Fibroblast of skin of abdomen (primary cell): ENCODE measurements at regions not wholly inside any gene's neighbourhood (a gene's known extent, or its start where the extent isn't known, plus 50 kb on each side); places are given as distances from the start of the nearest gene placed in this dataset.

Source experiments
- DNase-seq: peaks from one replicate; pipeline ENCODE4 v3.0.0-alpha.2; 2013

DNA sequence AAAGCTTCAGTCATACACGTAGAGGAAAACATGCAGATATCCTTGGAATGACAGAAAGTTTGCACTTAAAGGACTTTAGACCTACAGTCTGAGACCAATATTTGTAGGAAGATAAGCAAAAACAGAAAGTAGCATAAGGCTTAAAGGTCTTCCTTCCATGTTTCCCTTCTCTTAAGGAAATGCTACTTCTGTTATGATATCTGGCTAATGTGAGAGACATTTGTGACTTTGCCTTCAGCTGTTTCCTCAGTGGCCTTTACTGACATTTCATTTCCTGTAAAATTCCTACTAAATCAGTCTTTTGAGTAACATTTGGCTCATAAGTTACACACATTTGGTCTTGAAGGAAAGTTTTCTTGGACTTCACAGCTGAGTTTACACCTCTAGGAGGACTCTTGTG, 713.4 kb downstream of the TBC1D32 start:
- no peak for DNase-seq

DNA sequence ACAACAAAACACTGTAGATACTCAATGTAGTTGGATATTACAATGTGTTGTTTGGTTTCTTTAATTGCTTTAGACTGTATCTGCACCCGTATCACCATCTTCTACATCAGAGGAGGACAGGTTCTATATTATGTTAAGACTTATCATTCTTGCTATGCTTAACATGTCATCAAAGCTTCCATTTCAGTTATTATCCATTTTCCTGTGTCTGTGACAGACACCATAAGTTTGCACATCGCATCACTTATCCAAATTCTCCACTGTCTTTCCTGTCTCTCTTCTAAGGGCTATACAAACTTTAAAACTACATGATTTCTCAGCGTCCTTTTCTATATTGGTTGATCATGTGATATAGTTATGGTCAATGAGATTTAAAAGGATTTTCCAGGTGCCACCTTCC, 719.0 kb downstream of the TBC1D32 start:
- DNase-seq, result no peak

DNA sequence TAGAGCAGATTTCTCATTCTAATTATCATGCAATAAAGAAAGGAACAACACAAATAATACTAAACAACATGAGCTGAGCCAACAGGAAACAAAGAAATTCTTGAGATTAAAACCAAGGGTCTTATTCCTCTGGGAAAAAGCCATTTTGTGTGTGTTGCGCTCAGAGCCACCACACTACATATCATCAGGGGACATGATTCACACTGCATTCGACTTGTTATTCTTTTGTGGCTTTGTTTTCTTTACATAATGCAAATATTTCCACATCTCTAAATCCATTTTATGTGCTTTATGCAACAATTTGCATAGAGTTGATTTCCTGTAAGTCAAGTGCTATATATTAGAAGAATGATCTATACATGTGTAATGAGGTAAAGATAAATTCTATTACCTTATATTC, 719.6 kb downstream of the TBC1D32 start:
- no peak for DNase-seq

DNA sequence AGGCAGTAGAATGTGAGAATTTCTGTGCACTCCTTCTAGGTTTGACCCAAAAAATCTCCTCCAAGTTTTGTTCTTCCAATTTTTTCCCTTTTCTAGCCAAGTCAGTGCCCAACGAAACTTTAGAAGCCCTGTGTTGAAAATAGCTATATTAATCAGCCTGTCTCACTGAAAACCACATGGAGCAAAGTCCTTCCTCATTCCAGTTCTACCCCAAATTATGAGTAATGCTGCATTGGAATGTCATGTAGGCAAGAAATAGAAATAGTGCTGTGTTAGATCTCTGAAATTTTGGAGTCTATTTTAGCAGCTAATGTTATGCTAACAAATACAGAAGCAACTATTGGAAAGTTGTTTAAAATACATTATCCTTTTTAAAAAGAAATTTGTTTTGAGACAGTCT, 725.5 kb downstream of the TBC1D32 start:
- DNase-seq, result peak; percentile 75

DNA sequence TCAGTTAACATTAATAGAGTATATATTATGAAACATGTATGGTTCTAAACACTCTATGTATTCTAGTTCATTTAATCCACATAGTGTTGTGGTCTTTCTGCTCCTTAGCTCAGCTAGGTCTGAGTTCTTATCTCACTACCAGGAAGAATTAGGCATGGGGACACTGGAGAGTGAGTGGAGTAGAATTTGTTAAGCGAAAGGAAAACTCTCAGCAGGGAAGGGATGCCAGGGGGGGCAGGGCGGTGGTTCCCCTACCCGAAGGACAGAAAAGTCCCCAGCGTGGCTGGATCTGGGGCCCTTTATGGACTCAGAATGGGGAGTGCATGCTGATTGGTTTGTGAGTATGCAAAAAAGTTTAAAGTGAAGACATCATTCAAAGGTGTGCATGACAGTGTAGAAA, 727.5 kb downstream of the TBC1D32 start:
- no peak for DNase-seq

DNA sequence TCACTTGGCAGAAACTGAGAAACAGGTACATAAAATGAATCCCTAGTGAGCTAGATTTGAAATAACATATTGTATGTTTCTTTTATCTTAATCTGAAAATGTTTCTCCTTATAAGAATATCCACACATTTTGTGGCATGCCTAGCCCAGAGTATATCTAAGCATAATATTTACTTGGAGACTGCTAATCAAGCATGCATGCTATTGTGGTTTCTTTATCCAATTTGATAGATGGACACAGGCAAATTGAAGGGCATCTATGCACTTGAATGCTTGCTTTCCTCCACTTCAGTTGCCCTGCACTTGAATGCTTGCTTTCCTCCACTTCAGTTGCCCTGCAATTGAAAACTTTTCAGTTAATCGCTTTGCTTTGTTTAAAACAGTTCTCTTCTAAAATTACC, 729.8 kb downstream of the TBC1D32 start:
- no peak for DNase-seq

DNA sequence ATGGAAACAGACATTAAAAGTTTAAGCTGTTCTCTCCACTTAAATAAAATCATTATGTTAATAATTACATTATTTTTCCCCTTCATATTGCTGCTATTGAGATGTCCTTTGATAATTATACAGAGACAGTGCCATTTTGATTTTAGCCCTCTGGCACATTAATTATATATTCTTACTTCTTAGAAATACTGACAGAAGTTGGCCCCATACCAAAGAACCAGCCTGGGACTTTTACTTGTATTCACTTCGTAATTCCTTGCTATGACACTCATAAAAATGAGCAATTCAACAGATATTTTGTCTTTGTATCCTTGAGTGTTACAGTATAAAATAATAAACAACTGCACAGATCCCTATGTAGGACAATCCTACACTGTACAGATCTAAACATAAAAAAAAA, 743.7 kb downstream of the TBC1D32 start:
- no peak for DNase-seq

DNA sequence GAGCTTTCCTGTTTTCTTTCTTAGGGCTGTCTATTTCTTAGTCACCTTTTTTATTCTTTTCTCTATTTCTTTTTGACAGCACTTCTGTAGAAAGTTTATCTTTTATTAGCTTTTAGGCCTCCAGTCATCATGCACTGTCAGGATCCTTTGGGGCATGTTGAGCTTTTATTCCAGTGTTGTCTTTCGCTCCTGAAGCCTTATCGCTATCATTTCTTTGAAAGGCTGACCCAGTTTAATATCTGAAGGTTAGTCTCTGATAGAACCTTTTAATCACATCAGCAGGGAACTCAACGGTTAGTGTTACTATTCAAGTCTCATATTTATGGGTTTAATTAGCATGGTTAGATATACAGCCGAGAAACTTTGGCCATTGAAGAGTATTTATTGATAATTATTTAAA, 745.9 kb downstream of the TBC1D32 start:
- DNase-seq, result no peak

DNA sequence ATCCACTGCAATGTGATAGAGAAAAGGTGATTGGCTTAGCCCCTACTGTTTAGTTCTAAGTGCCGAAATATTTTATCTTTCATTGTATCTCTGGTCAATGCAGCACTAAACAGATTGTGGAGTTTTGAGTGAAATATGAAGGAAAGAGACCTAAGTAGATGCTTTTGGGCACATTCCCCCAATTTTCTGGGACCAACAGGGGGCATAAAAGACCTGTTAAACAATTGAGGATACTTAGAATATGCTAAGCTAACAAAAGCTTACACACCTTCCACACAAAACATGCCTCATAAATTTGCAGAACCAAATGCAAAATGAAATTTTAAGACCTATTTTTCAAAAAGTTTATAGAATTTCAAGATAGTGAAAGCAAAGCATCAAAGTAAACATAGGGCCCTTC, 746.9 kb downstream of the TBC1D32 start:
- DNase-seq, result no peak

DNA sequence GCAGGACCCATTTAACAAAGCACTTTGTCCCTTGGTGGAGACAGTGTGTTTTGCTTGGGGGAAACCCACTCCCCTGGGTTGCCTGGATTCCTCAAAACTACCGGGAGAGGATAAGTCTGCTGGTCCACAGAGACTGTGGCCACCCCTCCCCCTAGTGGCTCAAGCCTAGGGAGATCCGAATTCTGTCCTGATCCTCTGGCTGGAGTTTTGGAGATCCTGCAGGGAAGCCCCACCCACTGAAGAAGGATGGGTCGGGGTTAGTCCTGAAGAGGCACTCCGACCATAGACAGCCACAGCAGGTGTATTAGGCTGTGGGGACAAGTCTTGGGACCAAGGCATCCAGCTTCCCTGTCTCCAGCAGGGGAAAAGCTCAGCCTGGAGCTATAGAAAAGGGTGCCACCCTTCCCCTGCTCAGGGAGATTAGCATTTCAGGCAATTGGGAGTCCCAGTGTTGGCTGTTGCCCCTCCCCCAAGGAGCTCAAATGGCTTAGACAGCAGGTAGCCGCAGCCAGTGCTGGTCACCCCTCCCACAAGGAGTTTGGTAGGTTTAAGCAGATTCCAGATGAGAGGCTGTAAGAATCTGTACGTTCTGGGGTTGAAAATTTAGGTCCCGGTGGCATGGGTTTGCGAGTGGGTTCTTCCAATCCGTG, 750.0 kb downstream of the TBC1D32 start:
- no peak for DNase-seq

DNA sequence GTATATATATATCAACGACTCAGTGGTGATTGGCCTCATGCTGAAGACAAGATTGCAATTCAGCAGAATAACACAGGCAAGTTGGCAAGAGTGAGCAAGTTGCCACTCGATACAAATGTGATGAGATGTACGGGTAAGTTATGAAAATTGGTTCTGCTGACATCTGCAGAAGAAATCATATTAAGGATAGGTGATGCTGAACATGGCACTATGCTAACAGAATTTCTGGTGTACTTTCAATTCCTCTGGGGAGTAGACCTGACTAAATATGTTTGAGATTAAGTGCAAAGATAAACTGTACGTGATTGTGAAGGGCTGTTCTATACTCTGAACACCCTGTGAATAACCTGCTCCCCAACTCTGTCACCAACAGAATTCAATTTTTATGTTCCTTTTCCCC, 758.2 kb downstream of the TBC1D32 start:
- DNase-seq, result no peak

DNA sequence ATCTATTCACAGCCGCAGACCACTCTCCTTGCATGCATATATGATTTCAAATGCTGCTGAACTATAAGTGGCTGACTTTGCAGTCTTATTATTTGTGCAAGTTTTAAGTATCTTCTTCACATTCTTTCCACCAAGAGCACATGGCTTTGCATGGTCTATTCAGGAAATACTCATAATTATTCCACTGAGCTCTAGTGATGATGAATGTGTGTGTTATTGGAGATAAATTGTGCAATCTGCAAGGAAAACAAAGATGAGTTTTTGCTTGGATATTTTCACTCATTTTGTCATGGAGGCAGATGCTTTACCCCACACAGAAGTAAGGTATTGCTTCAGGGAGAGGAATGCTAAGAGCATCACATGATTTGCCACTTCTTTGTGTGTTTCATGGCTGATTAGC, 764.6 kb downstream of the TBC1D32 start:
- DNase-seq, result peak; percentile 13

DNA sequence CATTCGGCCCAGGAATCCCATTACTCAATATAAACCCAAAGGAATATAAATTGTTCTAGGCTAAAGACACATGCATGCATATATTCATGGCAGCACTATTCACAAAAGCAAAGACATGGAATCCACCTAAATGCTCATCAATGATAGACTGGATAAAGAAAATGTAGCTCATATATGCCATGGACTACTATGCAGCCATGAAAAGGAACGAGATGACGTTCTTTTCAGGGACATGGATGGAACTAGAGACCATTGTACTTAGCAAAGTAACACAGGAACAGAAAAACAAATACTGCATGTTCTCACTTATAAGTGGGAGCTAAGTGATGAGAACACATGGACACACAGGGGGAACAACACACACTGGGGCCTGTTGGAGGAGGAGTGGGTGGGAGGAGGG, 769.5 kb downstream of the TBC1D32 start:
- DNase-seq, result no peak

DNA sequence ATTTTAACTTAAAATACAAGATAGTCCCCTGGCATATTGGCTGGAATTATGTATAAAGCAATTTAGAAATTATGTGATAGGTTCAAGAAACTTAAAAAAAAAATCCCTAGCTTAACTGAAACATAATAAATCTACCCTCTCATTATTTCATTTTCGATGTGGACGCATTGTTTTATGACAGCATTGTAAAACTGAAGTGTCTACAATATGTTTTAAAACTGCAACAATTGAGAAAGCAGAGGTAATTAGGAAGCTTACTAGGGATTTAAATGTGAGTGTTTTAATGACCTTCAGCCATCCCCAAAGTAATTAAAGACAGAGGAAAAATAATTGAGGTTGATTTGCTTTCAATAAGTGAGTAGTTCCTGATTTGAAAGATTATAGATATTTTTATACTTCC, 776.0 kb downstream of the TBC1D32 start:
- no peak for DNase-seq

DNA sequence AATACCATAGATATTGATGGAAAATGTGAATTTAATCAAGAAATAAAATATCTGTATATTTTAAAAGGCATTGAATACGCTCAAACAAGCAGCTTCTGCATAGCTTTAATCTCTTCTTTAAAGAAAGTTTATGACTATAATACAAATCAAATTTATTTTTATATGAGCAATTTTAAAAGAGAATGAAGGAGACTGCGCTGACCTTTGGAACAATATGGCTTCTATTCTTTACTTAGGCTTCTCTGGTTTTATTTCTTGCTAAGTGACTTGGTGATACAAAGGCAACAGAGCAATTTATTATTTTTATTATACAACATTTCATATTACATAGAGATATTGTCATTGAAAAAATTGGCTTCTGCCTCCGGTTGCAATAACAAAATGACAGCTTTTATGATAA, 776.7 kb downstream of the TBC1D32 start:
- DNase-seq, result no peak

DNA sequence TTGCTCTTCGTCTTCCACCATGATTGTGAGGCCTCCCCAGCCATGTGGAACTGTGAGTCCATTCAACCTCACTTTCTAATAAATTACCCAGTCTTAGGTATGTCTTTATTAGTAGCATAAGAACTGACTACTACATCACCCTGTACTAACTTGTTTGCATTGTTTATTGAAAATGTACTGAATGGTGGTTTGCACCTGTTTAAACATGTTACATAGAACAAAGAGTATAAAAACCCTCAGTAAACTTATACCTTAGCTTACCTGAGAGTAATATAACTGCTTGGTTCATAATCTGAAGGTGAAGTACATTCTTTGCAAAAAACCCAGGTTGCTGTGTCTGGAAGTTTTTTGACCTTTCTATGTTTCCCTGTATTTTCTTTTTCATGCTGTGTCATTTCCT, 777.8 kb downstream of the TBC1D32 start:
- no peak for DNase-seq

DNA sequence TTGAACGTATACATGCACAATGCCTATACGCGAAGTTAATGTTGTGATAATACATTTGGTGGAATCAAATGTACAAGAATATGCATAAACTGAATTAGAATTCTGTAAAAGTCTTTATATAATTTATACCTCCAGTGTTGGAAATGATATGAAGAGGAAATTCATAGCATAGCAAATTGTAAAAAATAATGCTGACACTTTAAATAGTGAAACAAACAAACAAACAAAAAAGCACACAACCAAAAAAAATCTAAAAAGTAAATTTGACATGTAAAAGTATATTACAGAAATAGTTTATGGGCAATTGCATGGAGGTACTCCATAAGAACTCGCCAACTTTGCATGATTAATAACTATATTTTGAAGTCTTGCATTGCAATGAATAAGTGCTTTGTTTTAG, 780.9 kb downstream of the TBC1D32 start:
- no peak for DNase-seq

DNA sequence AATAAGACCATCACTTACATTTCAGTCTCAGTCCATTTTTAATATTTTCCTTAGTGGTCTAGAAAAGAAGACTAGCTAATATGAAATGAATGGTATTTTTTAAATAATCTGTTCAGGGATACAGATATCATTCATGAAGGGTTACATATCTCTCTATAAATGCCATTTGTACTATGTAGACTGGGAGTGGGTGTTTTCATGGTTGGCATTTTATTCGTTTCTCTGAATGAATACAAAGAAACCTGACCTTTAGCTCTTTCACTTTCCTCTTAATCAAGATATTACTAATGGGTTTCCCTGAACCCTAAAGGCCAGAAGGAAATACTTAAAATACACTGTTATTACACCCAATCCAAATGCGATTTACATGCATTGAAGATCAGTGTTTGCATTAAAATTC, 788.9 kb downstream of the TBC1D32 start:
- no peak for DNase-seq

DNA sequence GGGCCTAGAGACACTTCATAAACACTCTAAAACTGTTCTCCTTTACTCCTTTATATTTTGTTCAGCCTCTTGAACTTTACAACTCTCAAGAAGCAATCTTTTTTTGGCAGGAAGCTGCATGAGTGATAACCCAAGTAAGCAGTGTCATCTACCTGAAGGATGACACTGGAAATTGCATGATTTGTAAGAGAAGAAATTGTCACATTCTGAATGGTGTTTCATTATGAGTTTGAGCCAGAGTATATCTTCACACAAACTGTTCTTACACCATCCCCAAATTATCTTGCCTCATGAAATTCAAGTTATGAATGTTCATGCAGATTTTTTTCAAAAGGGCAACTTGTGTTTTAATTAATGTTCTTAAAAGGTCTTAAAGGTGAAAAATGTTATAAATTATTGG, 799.3 kb downstream of the TBC1D32 start:
- DNase-seq, result no peak

DNA sequence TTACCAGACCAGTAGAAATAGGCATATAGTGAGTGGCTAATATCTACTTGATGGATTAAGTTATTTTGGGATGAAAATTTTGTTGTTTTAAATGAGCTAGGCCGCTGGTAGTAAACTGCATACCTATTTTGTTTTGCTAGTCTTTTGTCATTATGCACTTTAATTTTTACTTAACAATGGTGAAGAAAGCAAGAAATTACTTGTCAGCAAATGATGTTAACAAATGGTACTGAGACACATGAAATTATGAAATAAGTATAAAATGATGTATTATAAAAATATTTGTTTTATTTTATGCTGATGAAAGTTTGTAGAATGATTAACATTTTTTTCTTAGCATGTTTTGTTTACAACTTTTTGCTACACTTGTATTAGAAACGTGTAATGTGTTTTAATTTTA, 807.7 kb downstream of the TBC1D32 start:
- no peak for DNase-seq

DNA sequence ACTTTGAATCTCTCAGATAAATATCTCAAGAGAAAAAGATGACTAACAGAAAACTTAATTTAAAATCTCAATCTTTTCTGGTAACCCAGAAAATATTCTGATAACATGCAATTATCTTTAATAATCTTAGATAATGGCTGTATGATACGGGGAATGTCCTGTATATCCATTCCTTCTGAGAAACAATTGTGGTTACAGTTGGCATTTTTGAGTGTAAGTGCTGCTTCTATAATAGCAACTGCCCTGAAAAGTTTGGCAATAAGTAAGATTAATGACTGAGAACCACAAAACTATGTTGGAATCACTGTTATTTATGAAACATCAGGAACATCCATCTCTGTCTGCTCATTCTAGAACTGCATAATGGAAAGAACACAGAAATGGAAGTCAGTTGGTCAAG, 819.7 kb downstream of the TBC1D32 start:
- no peak for DNase-seq

DNA sequence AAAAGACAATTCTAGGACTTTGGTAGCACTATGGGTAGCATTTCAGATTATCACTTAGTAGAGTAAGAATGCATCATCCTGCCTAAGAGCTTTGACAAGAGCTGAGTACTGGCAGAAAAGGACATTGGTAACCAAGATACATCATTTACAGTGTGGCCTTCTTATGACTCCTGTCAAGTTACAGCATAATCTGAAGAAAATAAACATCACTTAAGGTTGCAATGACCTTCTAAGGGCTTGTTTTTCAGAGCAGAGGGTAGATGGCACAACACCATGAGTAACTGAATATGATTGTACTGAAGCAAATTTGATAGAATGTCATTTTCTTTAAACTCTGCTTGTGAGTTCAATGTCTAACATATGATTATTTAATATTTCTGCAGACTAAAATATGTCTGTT, 822.6 kb downstream of the TBC1D32 start:
- DNase-seq, result no peak

DNA sequence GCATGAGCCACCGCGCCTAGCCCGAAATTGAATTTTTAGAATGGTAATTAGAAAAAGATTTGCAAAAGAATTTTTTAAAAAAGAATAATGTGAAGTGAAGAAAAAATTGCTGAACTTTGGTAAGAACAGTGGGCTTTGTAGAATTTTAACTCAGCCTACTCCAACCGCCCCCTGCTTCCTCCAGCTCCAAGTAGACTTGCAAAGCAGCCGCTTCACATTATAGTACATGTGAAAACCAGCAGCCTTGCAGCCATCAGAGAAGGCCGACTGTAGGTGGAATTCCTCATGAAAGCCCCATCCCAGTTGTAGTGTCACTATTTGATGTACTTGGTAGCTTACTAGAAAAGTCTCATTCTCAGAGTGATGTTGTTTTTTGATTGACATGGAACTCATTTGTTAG, 835.6 kb downstream of the TBC1D32 start:
- no peak for DNase-seq

DNA sequence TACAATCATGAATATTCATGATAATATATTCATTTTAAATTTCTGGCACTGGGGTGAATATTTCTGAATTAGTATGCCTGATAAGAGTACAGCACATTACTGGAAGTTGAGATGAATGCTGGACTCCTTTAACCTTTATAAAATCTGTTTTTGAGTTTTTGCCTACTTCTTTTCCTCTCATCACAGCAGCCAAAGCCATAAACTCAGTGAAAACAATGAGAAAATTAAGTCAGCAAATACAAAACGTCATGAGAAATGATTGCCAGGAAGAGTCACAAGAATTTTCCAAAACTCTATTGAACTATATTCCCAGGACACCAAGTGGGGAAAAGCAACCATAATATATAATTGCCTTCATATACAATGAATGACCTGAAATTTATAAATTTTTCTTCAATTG, 837.6 kb downstream of the TBC1D32 start:
- no peak for DNase-seq

DNA sequence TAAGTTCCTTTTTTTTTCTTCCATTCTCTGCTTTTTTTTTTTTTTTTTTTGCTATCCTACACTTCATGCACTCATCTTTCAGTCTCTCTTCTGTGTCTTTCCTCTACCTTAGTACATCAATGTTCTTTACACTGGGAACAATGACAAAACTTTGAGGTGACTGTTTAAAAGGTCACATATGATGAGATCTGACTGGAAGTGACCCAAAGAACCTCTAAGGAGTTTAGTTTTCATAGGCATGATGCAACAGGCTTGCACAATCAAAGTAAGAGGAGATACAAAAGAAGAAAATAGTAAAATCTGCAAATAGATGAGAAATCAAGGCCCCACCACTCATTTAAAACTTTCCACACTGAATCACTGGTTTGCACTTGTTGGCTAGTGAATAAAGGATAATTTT, 840.8 kb downstream of the TBC1D32 start:
- DNase-seq, result no peak

DNA sequence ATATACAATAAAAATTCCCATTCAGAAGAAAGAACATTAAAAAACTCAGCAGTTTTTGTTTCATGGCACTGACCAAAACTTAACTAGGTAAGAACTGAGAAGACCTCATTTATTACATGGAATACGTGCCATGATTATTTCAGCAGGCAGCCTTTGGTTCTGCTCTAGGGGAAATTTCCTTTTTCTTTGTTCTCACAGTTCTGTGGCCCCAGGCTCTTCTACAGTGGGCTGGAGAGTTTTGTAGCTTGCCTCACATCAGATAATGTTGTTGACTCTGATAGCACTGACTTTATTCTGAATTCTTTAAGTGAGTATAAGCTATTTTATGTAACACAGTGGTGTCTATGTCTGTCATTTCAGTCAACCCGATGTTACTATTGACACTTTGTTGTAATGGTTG, 844.3 kb downstream of the TBC1D32 start:
- DNase-seq, result no peak
